OCI-LY3 (cell line): ENCODE measurements at regions not wholly inside any gene's neighbourhood (a gene's known extent, or its start where the extent isn't known, plus 50 kb on each side); places are given as distances from the start of the nearest gene placed in this dataset.

Source experiments
- EZH2phosphoT487 ChIP-seq: fragments of 200-600 bp; shearing (Covaris generic); IDR thresholded peaks from 2 replicates; pipeline ENCODE4 v1.6.1; 2018; ENCODE audit warnings: antibody characterized with exemption, mixed run types, low read depth
- TF ChIP-seq, protein P1 (sequence below): fragments of 200-600, 300-600 bp; sonication (generic); IDR thresholded peaks from 2 replicates; pipeline ENCODE4 v1.5.1; 2014; ENCODE audit warnings: antibody characterized with exemption, low read length, low read depth

DNA sequence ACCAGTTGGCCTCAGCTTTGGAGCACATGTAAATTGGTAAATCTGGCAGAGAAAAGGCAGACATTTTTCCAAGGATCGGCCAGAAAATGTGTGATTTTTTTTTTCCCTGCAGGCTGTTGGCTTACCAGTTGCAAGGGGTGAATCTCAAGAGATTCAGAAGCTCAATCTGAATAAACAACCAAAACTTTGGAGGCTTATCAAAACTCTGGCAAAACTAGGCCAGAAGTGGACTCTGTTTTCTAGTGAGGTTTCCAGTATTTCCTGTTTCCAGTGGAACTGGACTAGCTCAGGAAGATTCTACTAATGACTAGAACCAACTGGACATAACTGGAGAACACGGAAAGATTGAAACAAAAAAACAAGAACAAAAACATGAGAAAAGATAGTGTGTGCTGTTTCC, 191.3 kb downstream of the SMIM20 start:
- TF ChIP-seq EZH2phosphoT487: no peak
- TF ChIP-seq, protein P1, sequence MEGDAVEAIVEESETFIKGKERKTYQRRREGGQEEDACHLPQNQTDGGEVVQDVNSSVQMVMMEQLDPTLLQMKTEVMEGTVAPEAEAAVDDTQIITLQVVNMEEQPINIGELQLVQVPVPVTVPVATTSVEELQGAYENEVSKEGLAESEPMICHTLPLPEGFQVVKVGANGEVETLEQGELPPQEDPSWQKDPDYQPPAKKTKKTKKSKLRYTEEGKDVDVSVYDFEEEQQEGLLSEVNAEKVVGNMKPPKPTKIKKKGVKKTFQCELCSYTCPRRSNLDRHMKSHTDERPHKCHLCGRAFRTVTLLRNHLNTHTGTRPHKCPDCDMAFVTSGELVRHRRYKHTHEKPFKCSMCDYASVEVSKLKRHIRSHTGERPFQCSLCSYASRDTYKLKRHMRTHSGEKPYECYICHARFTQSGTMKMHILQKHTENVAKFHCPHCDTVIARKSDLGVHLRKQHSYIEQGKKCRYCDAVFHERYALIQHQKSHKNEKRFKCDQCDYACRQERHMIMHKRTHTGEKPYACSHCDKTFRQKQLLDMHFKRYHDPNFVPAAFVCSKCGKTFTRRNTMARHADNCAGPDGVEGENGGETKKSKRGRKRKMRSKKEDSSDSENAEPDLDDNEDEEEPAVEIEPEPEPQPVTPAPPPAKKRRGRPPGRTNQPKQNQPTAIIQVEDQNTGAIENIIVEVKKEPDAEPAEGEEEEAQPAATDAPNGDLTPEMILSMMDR: no peak
